Upper lobe of left lung (tissue), 6 donors: ENCODE measurements at regions not wholly inside any gene's neighbourhood (a gene's known extent, or its start where the extent isn't known, plus 50 kb on each side); places are given as distances from the start of the nearest gene placed in this dataset.
A peak's percentile ranks its signal among the peaks of the same experiment; 100 is the strongest.

Source experiments
- ATAC-seq, 2 donors: fragments of 200-7000 bp; cut with Tn5 transposase; one replicate each; pipeline ENCODE4 v1.9.1; 2022; ENCODE audit warnings: mild to moderate bottlenecking in 2 of 2, moderate library complexity in 2 of 2; ENCODE audit not compliant: low FRiP score in 2 of 2
- DNase-seq, 2 donors: peaks; one replicate each; pipeline ENCODE4 v3.0.0-alpha.2; 2019 to 2020
- H3K27ac ChIP-seq, 4 donors: fragments of 200-600 bp; sonication (generic); one replicate each; pipeline ENCODE4 v1.5.1; 2016 to 2019
- H3K27me3 ChIP-seq, 4 donors: fragments of 200-600 bp; sonication (generic); one replicate each; pipeline ENCODE4 v1.5.1; 2017 to 2019
- H3K36me3 ChIP-seq, 4 donors: fragments of 200-600 bp; sonication (generic); one replicate each; pipeline ENCODE4 v1.5.1; 2016 to 2019
- H3K4me1 ChIP-seq, 4 donors: fragments of 200-600 bp; sonication (generic); one replicate each; pipeline ENCODE4 v1.5.1; 2018 to 2019
- H3K4me3 ChIP-seq, 4 donors: fragments of 200-600 bp; sonication (generic); one replicate each; pipeline ENCODE4 v1.5.1; 2017 to 2019; ENCODE audit warnings: mild to moderate bottlenecking in 2 of 4, moderate library complexity in 1 of 4
- H3K9me3 ChIP-seq, 4 donors: fragments of 200-600 bp; sonication (generic); one replicate each; pipeline ENCODE4 v1.5.1; 2018 to 2019
- CTCF ChIP-seq, 6 experiments: fragments of 450-650 bp in 4 of 6; fragments of 200-600 bp in 2 of 6; sonication (generic) in 2 of 6; IDR thresholded peaks; one replicate each; pipeline ENCODE4 v1.5.1; 2016 to 2019; ENCODE audit warnings: antibody characterized with exemption in 6 of 6
- EP300 ChIP-seq, 4 donors: sonication (generic); formaldehyde crosslinking; IDR thresholded peaks; one replicate each; pipeline ENCODE4 v1.5.1; 2017; ENCODE audit warnings: antibody characterized with exemption in 4 of 4, control low read depth in 2 of 4
- POLR2A ChIP-seq, 4 donors: fragments of 450-650 bp; IDR thresholded peaks; one replicate each; pipeline ENCODE4 v1.5.1; 2016 to 2017; ENCODE audit warnings: antibody characterized with exemption in 4 of 4, mild to moderate bottlenecking in 2 of 4
- POLR2AphosphoS5 ChIP-seq, 2 donors: sonication (generic); formaldehyde crosslinking; IDR thresholded peaks; one replicate each; pipeline ENCODE4 v1.5.1; 2017; ENCODE audit warnings: antibody characterized with exemption in 2 of 2
- WGBS, 2 donors: methylation state at CpG; one replicate each; pipeline ENCODE4 v1.1.5; 2017 to 2018; 5-methylcytosine and 5-hydroxymethylcytosine counted together
- donor health status: DM: no; HTN: no; CAD: no; lungs with moderate emphysema.
- donor health status: DM: no; HTN: yes; CAD: no; lungs with severe emphysema.

- DNase-seq (no peak), ATAC-seq (no peak)
- no peaks in the 10 kb centered on the region for H3K4me1 ChIP-seq
- no peak overlapping the region for H3K4me3 ChIP-seq
- H3K27ac ChIP-seq = no peak overlapping the region
- H3K36me3 ChIP-seq = no peaks in the 10 kb centered on the region
- WGBS, 2 donors = 54 to 65% methylated on average over 5 of the region's 5 CpGs
- TF ChIP-seq POLR2A (IDR thresholded peaks at IDR 0.05) (no peak), POLR2AphosphoS5 (IDR thresholded peaks at IDR 0.05) (no peak), CTCF (IDR thresholded peaks at IDR 0.05) (no peak), EP300 (IDR thresholded peaks at IDR 0.05) (no peak)
- no peaks in the 10 kb centered on the region for H3K27me3 ChIP-seq
- H3K9me3 ChIP-seq = no peaks in the 10 kb centered on the region
Measured at GRCh38 chr13:22073718-22074117, 402.8 kb downstream of the FGF9 start.

GRCh38 chr13:22074403-22074802 is 403.5 kb downstream of the FGF9 start:
- DNase-seq = no peak
- H3K36me3 ChIP-seq = no peaks in the 10 kb centered on the region

GRCh38 chr13:22076658-22077057 is 405.8 kb downstream of the FGF9 start:
- 78 to 82% methylated on average over 2 of the region's 2 CpGs for WGBS, 2 donors
- H3K9me3 ChIP-seq = no peaks in the 10 kb centered on the region
- ATAC-seq (peak in 1 of 2 donors; percentile 26), DNase-seq (no peak)
- TF ChIP-seq POLR2AphosphoS5 (IDR thresholded peaks at IDR 0.05) (no peak), EP300 (IDR thresholded peaks at IDR 0.05) (no peak), POLR2A (IDR thresholded peaks at IDR 0.05) (no peak), CTCF (IDR thresholded peaks at IDR 0.05) (no peak)
- no peaks in the 10 kb centered on the region for H3K4me1 ChIP-seq
- no peak overlapping the region for H3K4me3 ChIP-seq
- H3K27me3 ChIP-seq = no peaks in the 10 kb centered on the region
- no peaks in the 10 kb centered on the region for H3K36me3 ChIP-seq
- no peak overlapping the region for H3K27ac ChIP-seq

More at GRCh38 chr13:22074403-22074802, 403.5 kb downstream of the FGF9 start:
- no peaks in the 10 kb centered on the region for H3K9me3 ChIP-seq
- no peak overlapping the region for H3K4me3 ChIP-seq
- no peaks in the 10 kb centered on the region for H3K27me3 ChIP-seq
- no peak overlapping the region for H3K27ac ChIP-seq
- TF ChIP-seq CTCF (IDR thresholded peaks at IDR 0.05) (no peak), POLR2AphosphoS5 (IDR thresholded peaks at IDR 0.05) (no peak), EP300 (IDR thresholded peaks at IDR 0.05) (no peak)
- ATAC-seq = no peak
- no peaks in the 10 kb centered on the region for H3K4me1 ChIP-seq

GRCh38 chr13:22077205-22077683 is 406.4 kb downstream of the FGF9 start:
- no peaks in the 10 kb centered on the region for H3K36me3 ChIP-seq
- H3K27me3 ChIP-seq = no peaks in the 10 kb centered on the region
- no peak for DNase-seq
- H3K27ac ChIP-seq = no peak overlapping the region
- ATAC-seq = peak in 1 of 2 donors; percentile 57
- H3K4me3 ChIP-seq = no peak overlapping the region
- H3K9me3 ChIP-seq = no peaks in the 10 kb centered on the region
- WGBS, 2 donors = 28 to 38% methylated on average over 3 of the region's 3 CpGs
- H3K4me1 ChIP-seq = no peaks in the 10 kb centered on the region
- TF ChIP-seq POLR2A (IDR thresholded peaks at IDR 0.05) (no peak), EP300 (IDR thresholded peaks at IDR 0.05) (no peak), POLR2AphosphoS5 (IDR thresholded peaks at IDR 0.05) (no peak)

GRCh38 chr13:22077764-22078163 is 406.9 kb downstream of the FGF9 start:
- 29 to 33% methylated on average over 2 of the region's 2 CpGs for WGBS, 2 donors
- DNase-seq = no peak
- H3K36me3 ChIP-seq = no peaks in the 10 kb centered on the region
- no peak for ATAC-seq
- H3K27me3 ChIP-seq = no peaks in the 10 kb centered on the region
- H3K27ac ChIP-seq = no peak overlapping the region
- no peaks in the 10 kb centered on the region for H3K9me3 ChIP-seq
- no peak overlapping the region for H3K4me3 ChIP-seq
- TF ChIP-seq POLR2AphosphoS5 (IDR thresholded peaks at IDR 0.05) = no peak
- no peak for TF ChIP-seq POLR2A (IDR thresholded peaks at IDR 0.05)
- no peak for TF ChIP-seq CTCF (IDR thresholded peaks at IDR 0.05)
- no peak for TF ChIP-seq EP300 (IDR thresholded peaks at IDR 0.05)
- no peaks in the 10 kb centered on the region for H3K4me1 ChIP-seq
